ENCODE measurements at regions not wholly inside any gene's neighbourhood (a gene's known extent, or its start where the extent isn't known, plus 50 kb on each side); places are given as distances from the start of the nearest gene placed in this dataset.

DNA sequence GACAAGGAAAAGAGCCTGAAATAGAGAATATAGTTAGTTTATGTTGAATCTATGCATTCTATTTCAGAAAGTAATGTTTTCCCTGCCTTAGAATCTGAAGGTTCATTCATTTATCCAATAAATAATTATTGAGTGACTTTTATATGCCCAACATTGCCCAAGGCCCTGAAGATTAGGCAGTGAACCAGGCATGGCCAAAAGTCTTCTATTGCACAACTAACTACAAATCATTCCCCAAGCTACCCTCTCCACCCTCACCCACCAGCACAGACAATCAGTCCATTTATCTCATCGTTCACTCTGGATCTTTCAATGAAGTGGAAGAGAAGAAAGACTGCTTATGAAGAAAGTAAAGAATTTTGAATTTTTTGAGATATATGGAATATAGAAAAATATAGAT lies 268.4 kb downstream of the PLK2 start:
- H3K9me3 ChIP-seq (ENCODE audit: control insufficient read depth, low read length): no peaks in the 10 kb centered on the region
- no CpG with 5 or more reads among the region's 1 CpG for WGBS, 2 experiments
- no peak overlapping the region for H3K27ac ChIP-seq (ENCODE audit: insufficient read depth, low read depth, low read length, poor library complexity, severe bottlenecking)
- no peak overlapping the region for H3K4me3 ChIP-seq (ENCODE audit: insufficient read depth, low read depth, low read length)
- H3K27me3 ChIP-seq (ENCODE audit: control insufficient read depth, insufficient read depth, low read length, poor library complexity, severe bottlenecking): no peaks in the 10 kb centered on the region
- H3K36me3 ChIP-seq (ENCODE audit: control insufficient read depth, insufficient read depth, low read length): no peaks in the 10 kb centered on the region
- H3K4me1 ChIP-seq (ENCODE audit: control insufficient read depth, insufficient read depth, low read length): peaks cover 7% of the 10 kb centered on the region

DNA sequence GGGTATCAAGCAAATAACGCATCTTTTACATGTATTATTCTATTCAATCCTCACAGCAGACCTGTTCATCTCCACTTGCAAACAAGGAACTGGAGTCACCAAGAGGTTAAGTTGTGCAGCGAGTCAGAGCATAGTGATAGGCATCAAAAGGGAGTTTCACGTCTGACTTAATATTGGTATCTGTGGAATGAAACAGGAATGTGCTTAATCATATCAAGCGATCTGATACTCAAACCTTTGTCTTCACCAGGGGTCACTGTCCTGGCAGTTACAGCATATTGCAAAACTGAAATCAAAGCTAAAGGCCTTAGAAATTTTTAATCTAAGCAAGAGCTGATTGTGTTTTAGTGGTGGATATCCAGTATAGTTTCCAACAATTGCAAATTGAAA lies 271.6 kb downstream of the PLK2 start:
- Histone ChIP-seq H3K27ac (ENCODE audit: insufficient read depth, low read depth, low read length, poor library complexity, severe bottlenecking) (no peak overlapping the region), H3K27me3 (ENCODE audit: control insufficient read depth, insufficient read depth, low read length, poor library complexity, severe bottlenecking) (no peaks in the 10 kb centered on the region), H3K9me3 (ENCODE audit: control insufficient read depth, low read length) (no peaks in the 10 kb centered on the region), H3K4me3 (ENCODE audit: insufficient read depth, low read depth, low read length) (no peak overlapping the region), H3K36me3 (ENCODE audit: control insufficient read depth, insufficient read depth, low read length) (no peaks in the 10 kb centered on the region), H3K4me1 (ENCODE audit: control insufficient read depth, insufficient read depth, low read length) (peaks cover 7% of the 10 kb centered on the region)
- WGBS, 2 experiments: 67 to 72% methylated on average over 4 of the region's 4 CpGs

- H3K27me3 ChIP-seq (ENCODE audit: control insufficient read depth, insufficient read depth, low read length, poor library complexity, severe bottlenecking): no peaks in the 10 kb centered on the region
- no peak overlapping the region for H3K27ac ChIP-seq (ENCODE audit: insufficient read depth, low read depth, low read length, poor library complexity, severe bottlenecking)
- H3K4me1 ChIP-seq (ENCODE audit: control insufficient read depth, insufficient read depth, low read length): peaks cover 7% of the 10 kb centered on the region
- H3K36me3 ChIP-seq (ENCODE audit: control insufficient read depth, insufficient read depth, low read length): no peaks in the 10 kb centered on the region
- WGBS, 2 experiments: 83 to 94% methylated on average over 1 of the region's 1 CpG
- no peak overlapping the region for H3K4me3 ChIP-seq (ENCODE audit: insufficient read depth, low read depth, low read length)
- H3K9me3 ChIP-seq (ENCODE audit: control insufficient read depth, low read length): no peaks in the 10 kb centered on the region
Observed at GRCh38 chr5:58187432-58188261, 272.2 kb downstream of the PLK2 start.

DNA sequence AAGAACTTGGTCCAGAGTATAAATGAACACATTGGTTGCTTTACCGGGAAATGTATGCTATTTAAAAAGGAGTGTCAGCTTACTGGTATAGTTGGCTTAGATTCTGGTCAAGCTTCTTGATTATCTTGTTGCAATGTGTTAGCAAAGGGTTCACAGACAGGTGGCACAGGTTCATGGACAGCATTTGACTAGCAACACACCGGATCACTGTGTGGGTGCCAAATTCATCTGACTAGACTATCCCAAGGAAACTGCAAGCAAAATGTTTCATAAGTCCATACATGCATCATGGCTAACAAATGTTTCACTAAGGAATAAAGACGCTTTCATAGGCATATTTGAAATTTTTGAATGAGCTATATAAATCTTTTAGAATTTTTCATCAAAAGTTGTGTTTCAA lies 274.1 kb downstream of the PLK2 start:
- WGBS, 2 experiments: 86 to 92% methylated on average over 2 to 3 of the region's 3 CpGs
- H3K27ac ChIP-seq (ENCODE audit: insufficient read depth, low read depth, low read length, poor library complexity, severe bottlenecking): no peak overlapping the region
- peaks cover 7% of the 10 kb centered on the region for H3K4me1 ChIP-seq (ENCODE audit: control insufficient read depth, insufficient read depth, low read length)

DNA sequence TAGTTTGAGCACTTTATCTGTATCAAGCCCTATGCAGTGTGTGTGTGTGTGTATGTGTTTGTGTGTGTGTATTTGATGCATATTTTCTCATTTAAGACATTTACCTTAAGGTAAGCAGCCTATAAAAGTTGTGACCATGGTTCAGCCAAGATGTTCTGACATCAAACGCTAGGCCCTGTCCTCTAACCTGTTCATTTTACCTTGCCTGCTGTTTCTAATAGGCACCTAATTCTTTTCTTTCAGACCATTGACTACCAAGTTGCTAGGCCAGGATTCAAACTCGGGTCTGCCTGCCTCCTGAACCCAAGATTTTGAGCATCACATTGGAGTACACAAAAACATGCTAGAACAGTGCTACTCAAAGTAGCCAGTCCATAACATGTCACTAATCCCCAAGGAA lies 274.5 kb downstream of the PLK2 start:
- no peaks in the 10 kb centered on the region for H3K36me3 ChIP-seq (ENCODE audit: control insufficient read depth, insufficient read depth, low read length)

More for the DNA sequence above, 274.1 kb downstream of the PLK2 start:
- no peak overlapping the region for H3K4me3 ChIP-seq (ENCODE audit: insufficient read depth, low read depth, low read length)
- no peaks in the 10 kb centered on the region for H3K36me3 ChIP-seq (ENCODE audit: control insufficient read depth, insufficient read depth, low read length)
- no peaks in the 10 kb centered on the region for H3K27me3 ChIP-seq (ENCODE audit: control insufficient read depth, insufficient read depth, low read length, poor library complexity, severe bottlenecking)
- no peaks in the 10 kb centered on the region for H3K9me3 ChIP-seq (ENCODE audit: control insufficient read depth, low read length)

GRCh38 chr5:58184910-58185309 lies 275.0 kb downstream of the PLK2 start:
- 96 to 100% methylated on average over 2 of the region's 2 CpGs for WGBS, 2 experiments
- H3K27me3 ChIP-seq (ENCODE audit: control insufficient read depth, insufficient read depth, low read length, poor library complexity, severe bottlenecking): no peaks in the 10 kb centered on the region

More for the DNA sequence above, 274.5 kb downstream of the PLK2 start:
- no peak overlapping the region for H3K27ac ChIP-seq (ENCODE audit: insufficient read depth, low read depth, low read length, poor library complexity, severe bottlenecking)
- no peaks in the 10 kb centered on the region for H3K27me3 ChIP-seq (ENCODE audit: control insufficient read depth, insufficient read depth, low read length, poor library complexity, severe bottlenecking)
- peaks cover 7% of the 10 kb centered on the region for H3K4me1 ChIP-seq (ENCODE audit: control insufficient read depth, insufficient read depth, low read length)
- H3K9me3 ChIP-seq (ENCODE audit: control insufficient read depth, low read length): no peaks in the 10 kb centered on the region
- 92 to 93% methylated on average over 2 of the region's 2 CpGs for WGBS, 2 experiments
- no peak overlapping the region for H3K4me3 ChIP-seq (ENCODE audit: insufficient read depth, low read depth, low read length)

GRCh38 chr5:58183786-58184085 lies 276.1 kb downstream of the PLK2 start:
- Histone ChIP-seq H3K9me3 (ENCODE audit: control insufficient read depth, low read length) (no peaks in the 10 kb centered on the region), H3K27ac (ENCODE audit: insufficient read depth, low read depth, low read length, poor library complexity, severe bottlenecking) (no peak overlapping the region)
- WGBS, 2 experiments: 93 to 98% methylated on average over 2 of the region's 2 CpGs

More at GRCh38 chr5:58184910-58185309, 275.0 kb downstream of the PLK2 start:
- H3K36me3 ChIP-seq (ENCODE audit: control insufficient read depth, insufficient read depth, low read length): no peaks in the 10 kb centered on the region
- H3K27ac ChIP-seq (ENCODE audit: insufficient read depth, low read depth, low read length, poor library complexity, severe bottlenecking): no peak overlapping the region
- H3K9me3 ChIP-seq (ENCODE audit: control insufficient read depth, low read length): no peaks in the 10 kb centered on the region
- no peak overlapping the region for H3K4me3 ChIP-seq (ENCODE audit: insufficient read depth, low read depth, low read length)
- peaks cover 7% of the 10 kb centered on the region for H3K4me1 ChIP-seq (ENCODE audit: control insufficient read depth, insufficient read depth, low read length)

GRCh38 chr5:58183078-58183785 lies 276.7 kb downstream of the PLK2 start:
- H3K9me3 ChIP-seq (ENCODE audit: control insufficient read depth, low read length): no peaks in the 10 kb centered on the region
- 85 to 90% methylated on average over 6 of the region's 6 CpGs for WGBS, 2 experiments
- H3K4me1 ChIP-seq (ENCODE audit: control insufficient read depth, insufficient read depth, low read length): peaks cover 5% of the 10 kb centered on the region
- H3K4me3 ChIP-seq (ENCODE audit: insufficient read depth, low read depth, low read length): no peak overlapping the region
- H3K27ac ChIP-seq (ENCODE audit: insufficient read depth, low read depth, low read length, poor library complexity, severe bottlenecking): no peak overlapping the region
- H3K36me3 ChIP-seq (ENCODE audit: control insufficient read depth, insufficient read depth, low read length): no peaks in the 10 kb centered on the region
- no peaks in the 10 kb centered on the region for H3K27me3 ChIP-seq (ENCODE audit: control insufficient read depth, insufficient read depth, low read length, poor library complexity, severe bottlenecking)

More at GRCh38 chr5:58183786-58184085, 276.1 kb downstream of the PLK2 start:
- Histone ChIP-seq H3K36me3 (ENCODE audit: control insufficient read depth, insufficient read depth, low read length) (no peaks in the 10 kb centered on the region), H3K4me1 (ENCODE audit: control insufficient read depth, insufficient read depth, low read length) (peaks cover 7% of the 10 kb centered on the region), H3K27me3 (ENCODE audit: control insufficient read depth, insufficient read depth, low read length, poor library complexity, severe bottlenecking) (no peaks in the 10 kb centered on the region), H3K4me3 (ENCODE audit: insufficient read depth, low read depth, low read length) (no peak overlapping the region)

DNA sequence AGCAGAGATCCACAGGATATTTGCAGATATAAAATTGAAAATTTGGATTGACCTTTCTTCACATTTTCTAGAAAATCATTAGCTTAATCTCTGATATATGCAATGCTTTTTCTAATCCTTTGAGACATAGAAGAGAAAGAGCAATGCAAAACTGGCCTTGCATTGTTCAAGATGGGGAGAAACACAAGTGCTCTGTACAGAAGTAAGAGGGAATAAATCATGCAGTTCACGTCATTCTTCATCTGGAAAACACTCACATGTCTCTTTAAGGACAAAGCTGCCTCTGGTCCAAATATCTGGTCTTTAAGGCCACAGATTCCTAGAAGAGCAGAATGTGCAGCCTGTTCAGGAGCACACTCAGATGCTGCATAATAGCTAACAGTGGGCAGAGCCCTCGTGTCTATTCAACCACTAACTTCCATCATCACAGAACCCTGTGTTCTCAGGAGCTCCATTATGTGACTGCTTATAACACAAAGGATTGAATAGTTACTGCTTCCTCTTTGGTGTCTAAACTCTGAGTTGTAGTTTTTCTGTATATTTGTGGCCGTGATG lies 277.5 kb downstream of the PLK2 start:
- Histone ChIP-seq H3K4me1 (ENCODE audit: control insufficient read depth, insufficient read depth, low read length) (no peaks in the 10 kb centered on the region), H3K9me3 (ENCODE audit: control insufficient read depth, low read length) (no peaks in the 10 kb centered on the region), H3K4me3 (ENCODE audit: insufficient read depth, low read depth, low read length) (no peak overlapping the region), H3K27ac (ENCODE audit: insufficient read depth, low read depth, low read length, poor library complexity, severe bottlenecking) (no peak overlapping the region), H3K36me3 (ENCODE audit: control insufficient read depth, insufficient read depth, low read length) (no peaks in the 10 kb centered on the region), H3K27me3 (ENCODE audit: control insufficient read depth, insufficient read depth, low read length, poor library complexity, severe bottlenecking) (no peaks in the 10 kb centered on the region)
- WGBS, 2 experiments: 83 to 91% methylated on average over 3 of the region's 3 CpGs

DNA sequence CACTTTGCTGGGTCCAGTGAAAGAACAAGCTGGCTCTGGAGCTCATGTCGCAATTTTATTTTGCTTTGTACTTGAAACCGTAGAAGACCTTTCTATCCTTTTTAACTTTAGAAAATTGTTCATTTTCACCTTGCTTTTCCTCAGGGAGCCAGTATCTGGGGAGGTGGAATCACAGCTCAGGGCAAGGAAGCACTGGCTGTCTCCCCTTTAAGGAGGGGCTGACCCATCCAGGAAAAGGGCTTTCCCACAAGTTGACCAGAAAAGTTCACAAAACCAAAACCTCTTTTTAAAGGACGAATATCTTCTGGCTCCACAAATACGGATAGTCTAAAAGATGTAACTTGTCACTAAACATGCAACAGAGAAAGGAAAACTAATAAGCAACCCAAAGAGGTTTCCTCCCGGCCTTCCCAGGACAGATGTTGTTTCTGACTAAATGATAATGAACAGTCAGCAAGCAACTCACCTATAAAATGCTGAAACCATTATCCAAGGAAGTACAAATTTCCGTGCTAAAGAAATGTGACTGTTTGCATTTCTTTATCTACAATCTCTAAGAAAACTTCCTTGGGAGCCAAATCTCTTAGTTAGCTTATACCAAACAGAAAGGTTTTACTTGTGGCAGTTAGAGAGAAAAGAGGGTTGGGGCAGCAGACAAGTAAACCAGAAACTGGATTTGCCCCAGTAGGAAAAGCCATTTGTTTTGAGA lies 278.2 kb downstream of the PLK2 start:
- no peak overlapping the region for H3K4me3 ChIP-seq (ENCODE audit: insufficient read depth, low read depth, low read length)
- H3K4me1 ChIP-seq (ENCODE audit: control insufficient read depth, insufficient read depth, low read length): no peaks in the 10 kb centered on the region
- no peaks in the 10 kb centered on the region for H3K27me3 ChIP-seq (ENCODE audit: control insufficient read depth, insufficient read depth, low read length, poor library complexity, severe bottlenecking)
- H3K36me3 ChIP-seq (ENCODE audit: control insufficient read depth, insufficient read depth, low read length): no peaks in the 10 kb centered on the region
- no peak overlapping the region for H3K27ac ChIP-seq (ENCODE audit: insufficient read depth, low read depth, low read length, poor library complexity, severe bottlenecking)
- 68 to 89% methylated on average over 5 to 6 of the region's 6 CpGs for WGBS, 2 experiments
- no peaks in the 10 kb centered on the region for H3K9me3 ChIP-seq (ENCODE audit: control insufficient read depth, low read length)

Measured in ectodermal cell (in vitro differentiated cells).